WTC11 (cell line): ENCODE measurements at regions not wholly inside any gene's neighbourhood (a gene's known extent, or its start where the extent isn't known, plus 50 kb on each side); places are given as distances from the start of the nearest gene placed in this dataset.

Source experiments
- ATAC-seq: fragments of 200-7000 bp; cut with Tn5 transposase; 2 replicates; pipeline ENCODE4 v1.10.0; 2021; ENCODE audit warnings: mild to moderate bottlenecking, moderate library complexity
- CTCF ChIA-PET: fragments of 300-600 bp; sonication (Branson Sonifier 250); formaldehyde crosslinking; loops from one replicate; lab custom pipeline; 2021; ENCODE audit warnings: antibody characterized with exemption; lab: Charles Lee
- POLR2A ChIA-PET: fragments of 350-600 bp; sonication (Branson Sonifier 250); formaldehyde crosslinking; loops from one replicate; lab custom pipeline; 2021; ENCODE audit warnings: antibody characterized with exemption; lab: Charles Lee
- DNase-seq: peaks from one replicate; pipeline ENCODE4 v3.0.0; 2021; ENCODE audit warnings: low spot score
- H3K27ac Mint-ChIP-seq: 2 replicates; pipeline ENCODE4 v1.8.0; 2021; ENCODE audit warnings: mixed read lengths
- H3K27me3 Mint-ChIP-seq: 2 replicates; pipeline ENCODE4 v1.8.0; 2021; ENCODE audit warnings: low read depth, mild to moderate bottlenecking, moderate library complexity, mixed read lengths
- H3K36me3 Mint-ChIP-seq: 2 replicates; pipeline ENCODE4 v1.8.0; 2021; ENCODE audit warnings: mixed read lengths
- H3K4me1 Mint-ChIP-seq: 2 replicates; pipeline ENCODE4 v1.8.0; 2022; ENCODE audit warnings: mixed read lengths
- H3K4me3 Mint-ChIP-seq: 2 replicates; pipeline ENCODE4 v1.8.0; 2021; ENCODE audit warnings: mild to moderate bottlenecking, moderate library complexity, mixed read lengths
- H3K9me3 Mint-ChIP-seq: 2 replicates; pipeline ENCODE4 v1.8.0; 2021; ENCODE audit warnings: mixed read lengths
- AFF4 ChIP-seq: sonication (generic); formaldehyde crosslinking; IDR thresholded peaks from 2 replicates; pipeline ENCODE4 v1.8.1; 2023; ENCODE audit warnings: mild to moderate bottlenecking, missing genetic modification reagents, borderline replicate concordance
- CBFB ChIP-seq: sonication (generic); formaldehyde crosslinking; IDR thresholded peaks from 2 replicates; pipeline ENCODE4 v1.8.1; 2022; ENCODE audit warnings: mild to moderate bottlenecking, low read depth, missing genetic modification reagents
- ESRRA ChIP-seq: sonication (generic); formaldehyde crosslinking; IDR thresholded peaks from 2 replicates; pipeline ENCODE4 v1.8.1; 2022; ENCODE audit warnings: mild to moderate bottlenecking, missing genetic modification reagents, borderline replicate concordance
- FOXK1 ChIP-seq: sonication (generic); formaldehyde crosslinking; IDR thresholded peaks from 2 replicates; pipeline ENCODE4 v1.8.0; 2022; ENCODE audit warnings: mild to moderate bottlenecking, moderate library complexity, missing genetic modification reagents
- GRHL2 ChIP-seq: fragments of 250-450 bp; sonication (Bioruptor Pico); IDR thresholded peaks from 2 replicates; pipeline ENCODE4 v1.8.0; 2022; ENCODE audit warnings: mild to moderate bottlenecking, moderate library complexity; ENCODE audit not compliant: insufficient replicate concordance, severe bottlenecking
- HMGA2 ChIP-seq: fragments of 250-450 bp; sonication (Bioruptor Pico); IDR thresholded peaks from 2 replicates; pipeline ENCODE4 v1.4.0; 2021; ENCODE audit warnings: mild to moderate bottlenecking, moderate library complexity
- IRF1 ChIP-seq: sonication (generic); formaldehyde crosslinking; IDR thresholded peaks from 2 replicates; pipeline ENCODE4 v1.8.0; 2023; ENCODE audit warnings: missing genetic modification reagents
- NFATC4 ChIP-seq: fragments of 250-450 bp; sonication (Bioruptor Pico); IDR thresholded peaks from 2 replicates; pipeline ENCODE4 v1.9.0; 2021; ENCODE audit warnings: mild to moderate bottlenecking
- NFYB ChIP-seq: sonication (generic); formaldehyde crosslinking; conservative IDR thresholded peaks from 2 replicates; pipeline ENCODE4 v1.8.0; 2022; ENCODE audit warnings: low read depth, missing genetic modification reagents
- NR1H2 ChIP-seq: sonication (generic); formaldehyde crosslinking; IDR thresholded peaks from 2 replicates; pipeline ENCODE4 v1.9.0; 2021; ENCODE audit warnings: mild to moderate bottlenecking, moderate library complexity, missing genetic modification reagents
- OVOL2 ChIP-seq: fragments of 250-450 bp; sonication (Bioruptor Pico); IDR thresholded peaks from 2 replicates; pipeline ENCODE4 v1.9.0; 2021; ENCODE audit warnings: mild to moderate bottlenecking, borderline replicate concordance
- SMAD3 ChIP-seq: sonication (generic); formaldehyde crosslinking; IDR thresholded peaks from 2 replicates; pipeline ENCODE4 v1.8.0; 2022; ENCODE audit warnings: missing genetic modification reagents, mild to moderate bottlenecking, borderline replicate concordance
- ZNF138 ChIP-seq: sonication (generic); formaldehyde crosslinking; conservative IDR thresholded peaks from 2 replicates; pipeline ENCODE4 v1.8.1; 2022; ENCODE audit warnings: mild to moderate bottlenecking, moderate library complexity, missing genetic modification reagents
- ZNF317 ChIP-seq: sonication (generic); formaldehyde crosslinking; IDR thresholded peaks from 2 replicates; pipeline ENCODE4 v1.8.1; 2023; ENCODE audit warnings: low read depth, mild to moderate bottlenecking, moderate library complexity, missing genetic modification reagents, borderline replicate concordance
- ZSCAN18 ChIP-seq: fragments of 250-450 bp; sonication (Bioruptor Pico); IDR thresholded peaks from 2 replicates; pipeline ENCODE4 v2.1.2; 2022; ENCODE audit warnings: mild to moderate bottlenecking, moderate library complexity
- TF ChIP-seq, protein P1 (sequence below): sonication (generic); formaldehyde crosslinking; IDR thresholded peaks from 2 replicates; pipeline ENCODE4 v1.8.0; 2023; ENCODE audit warnings: mild to moderate bottlenecking, missing genetic modification reagents
- TF ChIP-seq, protein P2 (sequence below): sonication (generic); formaldehyde crosslinking; IDR thresholded peaks from 2 replicates; pipeline ENCODE4 v1.8.1; 2023; ENCODE audit warnings: mild to moderate bottlenecking, missing genetic modification reagents, moderate library complexity
- TF ChIP-seq, protein P3 (sequence below): sonication (generic); formaldehyde crosslinking; IDR thresholded peaks from 2 replicates; pipeline ENCODE4 v1.8.1; 2022; ENCODE audit warnings: missing genetic modification reagents, borderline replicate concordance
- TF ChIP-seq, protein P4 (sequence below): sonication (generic); formaldehyde crosslinking; IDR thresholded peaks from 2 replicates; pipeline ENCODE4 v1.8.1; 2022; ENCODE audit warnings: low read depth, mild to moderate bottlenecking, moderate library complexity, missing genetic modification reagents, borderline replicate concordance

GRCh38 chr11:81007046-81007445, 1566.2 kb upstream of the TENM4 start (continued):
- TF ChIP-seq IRF1 (CRISPR knock-in tag), result no peak
- TF ChIP-seq OVOL2, result no peak

DNA sequence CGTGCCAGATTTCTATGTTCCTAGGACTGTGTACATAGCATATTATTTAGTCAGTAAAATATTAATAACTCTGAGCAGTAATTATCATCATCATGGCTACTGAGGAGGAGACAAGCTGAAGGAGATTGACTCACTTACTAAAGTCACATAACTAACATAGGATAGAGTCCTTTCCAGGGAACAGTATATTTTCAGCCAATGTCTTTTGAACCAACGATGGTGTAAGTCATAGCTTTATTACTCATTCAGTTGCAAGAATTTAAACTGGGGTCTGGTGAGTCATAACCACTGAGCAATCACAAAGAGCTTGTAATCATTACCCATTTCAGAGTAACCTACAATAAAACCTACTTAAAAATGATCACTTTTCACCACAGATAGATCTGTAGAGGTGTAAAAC, 1564.8 kb upstream of the TENM4 start:
- no peaks in the 10 kb centered on the region for H3K4me1 Mint-ChIP-seq
- no peaks in the 10 kb centered on the region for H3K9me3 Mint-ChIP-seq
- no peaks in the 10 kb centered on the region for H3K36me3 Mint-ChIP-seq
- POLR2A ChIA-PET, result no interaction called here
- no peak overlapping the region for H3K27ac Mint-ChIP-seq
- TF ChIP-seq, protein P1, sequence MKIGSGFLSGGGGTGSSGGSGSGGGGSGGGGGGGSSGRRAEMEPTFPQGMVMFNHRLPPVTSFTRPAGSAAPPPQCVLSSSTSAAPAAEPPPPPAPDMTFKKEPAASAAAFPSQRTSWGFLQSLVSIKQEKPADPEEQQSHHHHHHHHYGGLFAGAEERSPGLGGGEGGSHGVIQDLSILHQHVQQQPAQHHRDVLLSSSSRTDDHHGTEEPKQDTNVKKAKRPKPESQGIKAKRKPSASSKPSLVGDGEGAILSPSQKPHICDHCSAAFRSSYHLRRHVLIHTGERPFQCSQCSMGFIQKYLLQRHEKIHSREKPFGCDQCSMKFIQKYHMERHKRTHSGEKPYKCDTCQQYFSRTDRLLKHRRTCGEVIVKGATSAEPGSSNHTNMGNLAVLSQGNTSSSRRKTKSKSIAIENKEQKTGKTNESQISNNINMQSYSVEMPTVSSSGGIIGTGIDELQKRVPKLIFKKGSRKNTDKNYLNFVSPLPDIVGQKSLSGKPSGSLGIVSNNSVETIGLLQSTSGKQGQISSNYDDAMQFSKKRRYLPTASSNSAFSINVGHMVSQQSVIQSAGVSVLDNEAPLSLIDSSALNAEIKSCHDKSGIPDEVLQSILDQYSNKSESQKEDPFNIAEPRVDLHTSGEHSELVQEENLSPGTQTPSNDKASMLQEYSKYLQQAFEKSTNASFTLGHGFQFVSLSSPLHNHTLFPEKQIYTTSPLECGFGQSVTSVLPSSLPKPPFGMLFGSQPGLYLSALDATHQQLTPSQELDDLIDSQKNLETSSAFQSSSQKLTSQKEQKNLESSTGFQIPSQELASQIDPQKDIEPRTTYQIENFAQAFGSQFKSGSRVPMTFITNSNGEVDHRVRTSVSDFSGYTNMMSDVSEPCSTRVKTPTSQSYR, result no peak
- TF ChIP-seq GRHL2 (CRISPR knock-in tag) (no peak), OVOL2 (no peak), NFATC4 (no peak), ESRRA (CRISPR knock-in tag) (no peak), NFYB (CRISPR knock-in tag) (no peak), AFF4 (CRISPR knock-in tag) (no peak), ZSCAN18 (no peak)
- no peak for DNase-seq
- CTCF ChIA-PET, result no interaction called here
- no peaks in the 10 kb centered on the region for H3K27me3 Mint-ChIP-seq
- ATAC-seq, result no peak
- no peak overlapping the region for H3K4me3 Mint-ChIP-seq

GRCh38 chr11:81004576-81004975, 1563.7 kb upstream of the TENM4 start:
- Mint-ChIP-seq H3K36me3 (no peaks in the 10 kb centered on the region), H3K27ac (no peak overlapping the region), H3K27me3 (no peaks in the 10 kb centered on the region), H3K9me3 (no peaks in the 10 kb centered on the region), H3K4me1 (no peaks in the 10 kb centered on the region), H3K4me3 (no peak overlapping the region)
- no peak for DNase-seq
- ChIA-PET POLR2A (no interaction called here), CTCF (no interaction called here)
- no peak for ATAC-seq
- TF ChIP-seq ZNF317 (CRISPR knock-in tag) (no peak), CBFB (no peak), NR1H2 (CRISPR knock-in tag) (no peak), SMAD3 (CRISPR knock-in tag) (no peak), ZNF138 (no peak), HMGA2 (CRISPR knock-in tag) (no peak), FOXK1 (CRISPR knock-in tag) (no peak)
- TF ChIP-seq, protein P2, sequence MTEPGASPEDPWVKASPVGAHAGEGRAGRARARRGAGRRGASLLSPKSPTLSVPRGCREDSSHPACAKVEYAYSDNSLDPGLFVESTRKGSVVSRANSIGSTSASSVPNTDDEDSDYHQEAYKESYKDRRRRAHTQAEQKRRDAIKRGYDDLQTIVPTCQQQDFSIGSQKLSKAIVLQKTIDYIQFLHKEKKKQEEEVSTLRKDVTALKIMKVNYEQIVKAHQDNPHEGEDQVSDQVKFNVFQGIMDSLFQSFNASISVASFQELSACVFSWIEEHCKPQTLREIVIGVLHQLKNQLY (CRISPR knock-in tag), result no peak
- TF ChIP-seq, protein P3, sequence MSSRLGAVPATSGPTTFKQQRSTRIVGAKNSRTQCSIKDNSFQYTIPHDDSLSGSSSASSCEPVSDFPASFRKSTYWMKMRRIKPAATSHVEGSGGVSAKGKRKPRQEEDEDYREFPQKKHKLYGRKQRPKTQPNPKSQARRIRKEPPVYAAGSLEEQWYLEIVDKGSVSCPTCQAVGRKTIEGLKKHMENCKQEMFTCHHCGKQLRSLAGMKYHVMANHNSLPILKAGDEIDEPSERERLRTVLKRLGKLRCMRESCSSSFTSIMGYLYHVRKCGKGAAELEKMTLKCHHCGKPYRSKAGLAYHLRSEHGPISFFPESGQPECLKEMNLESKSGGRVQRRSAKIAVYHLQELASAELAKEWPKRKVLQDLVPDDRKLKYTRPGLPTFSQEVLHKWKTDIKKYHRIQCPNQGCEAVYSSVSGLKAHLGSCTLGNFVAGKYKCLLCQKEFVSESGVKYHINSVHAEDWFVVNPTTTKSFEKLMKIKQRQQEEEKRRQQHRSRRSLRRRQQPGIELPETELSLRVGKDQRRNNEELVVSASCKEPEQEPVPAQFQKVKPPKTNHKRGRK (CRISPR knock-in tag), result no peak
- TF ChIP-seq, protein P4, sequence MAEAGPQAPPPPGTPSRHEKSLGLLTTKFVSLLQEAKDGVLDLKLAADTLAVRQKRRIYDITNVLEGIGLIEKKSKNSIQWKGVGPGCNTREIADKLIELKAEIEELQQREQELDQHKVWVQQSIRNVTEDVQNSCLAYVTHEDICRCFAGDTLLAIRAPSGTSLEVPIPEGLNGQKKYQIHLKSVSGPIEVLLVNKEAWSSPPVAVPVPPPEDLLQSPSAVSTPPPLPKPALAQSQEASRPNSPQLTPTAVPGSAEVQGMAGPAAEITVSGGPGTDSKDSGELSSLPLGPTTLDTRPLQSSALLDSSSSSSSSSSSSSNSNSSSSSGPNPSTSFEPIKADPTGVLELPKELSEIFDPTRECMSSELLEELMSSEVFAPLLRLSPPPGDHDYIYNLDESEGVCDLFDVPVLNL (CRISPR knock-in tag), result no peak
